Limb (tissue), 2 donors: ENCODE measurements at regions not wholly inside any gene's neighbourhood (a gene's known extent, or its start where the extent isn't known, plus 50 kb on each side); places are given as distances from the start of the nearest gene placed in this dataset.
"Not testable (repeated sequence)": the region's sequence is repeated elsewhere in the genome, so short reads cannot be mapped to it uniquely, and the experiment has no call there.

ENCODE experiments used
- DNase-seq, 2 donors: peaks; one replicate each; pipeline ENCODE4 v3.0.0-alpha.2; 2016; ENCODE audit errors: extremely low spot score in 2 of 2

- DNase-seq = no peak
Observed at GRCh38 chrX:81348388-81348787, 146.5 kb downstream of the SH3BGRL start.

- DNase-seq = no peak
Observed at GRCh38 chrX:81354954-81355353, 153.1 kb downstream of the SH3BGRL start.

GRCh38 chrX:81355436-81355835, 153.5 kb downstream of the SH3BGRL start:
- DNase-seq = no peak

DNA sequence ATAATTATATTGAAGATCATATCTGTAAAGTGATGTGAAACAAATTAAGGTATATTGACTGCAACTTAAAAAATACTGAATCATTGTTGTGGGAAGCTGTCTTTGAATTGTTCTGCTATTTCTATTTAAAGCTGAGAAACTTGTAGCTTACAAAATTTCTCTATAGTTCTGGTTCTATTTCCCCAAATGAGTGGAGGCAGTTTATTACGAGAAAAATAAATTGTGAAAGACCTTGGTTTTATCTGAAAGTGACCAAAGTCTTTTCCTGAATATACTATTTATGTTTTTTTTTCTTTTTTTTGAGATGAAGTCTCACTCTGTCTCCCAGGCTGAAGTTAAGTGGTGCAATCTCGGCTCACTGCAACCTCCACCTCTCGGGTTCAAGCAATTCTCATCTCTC, 165.4 kb downstream of the SH3BGRL start:
- DNase-seq = no peak

DNA sequence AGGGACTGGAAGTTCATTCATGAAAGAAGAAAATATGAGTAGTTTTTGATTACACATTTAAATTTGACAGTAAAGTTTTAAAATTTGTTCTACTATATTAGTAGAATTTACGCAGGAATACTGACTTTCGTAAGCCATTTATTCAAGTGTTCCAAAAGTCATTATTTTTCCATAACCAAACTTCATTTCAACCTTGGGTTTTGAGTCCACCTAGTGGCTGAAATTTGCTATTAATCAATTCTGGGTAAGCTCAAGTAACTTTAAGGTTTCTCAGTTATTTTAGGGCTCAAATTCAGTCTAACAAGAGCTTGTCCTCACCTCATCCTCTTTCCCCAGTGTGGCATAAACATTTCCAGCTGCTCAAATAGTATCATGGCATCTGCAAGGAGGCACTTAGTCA, 175.4 kb downstream of the SH3BGRL start:
- peak in 1 of 2 donors; percentile 10 for DNase-seq

- DNase-seq = no peak
Observed at GRCh38 chrX:81378560-81378959, 176.7 kb downstream of the SH3BGRL start.

DNA sequence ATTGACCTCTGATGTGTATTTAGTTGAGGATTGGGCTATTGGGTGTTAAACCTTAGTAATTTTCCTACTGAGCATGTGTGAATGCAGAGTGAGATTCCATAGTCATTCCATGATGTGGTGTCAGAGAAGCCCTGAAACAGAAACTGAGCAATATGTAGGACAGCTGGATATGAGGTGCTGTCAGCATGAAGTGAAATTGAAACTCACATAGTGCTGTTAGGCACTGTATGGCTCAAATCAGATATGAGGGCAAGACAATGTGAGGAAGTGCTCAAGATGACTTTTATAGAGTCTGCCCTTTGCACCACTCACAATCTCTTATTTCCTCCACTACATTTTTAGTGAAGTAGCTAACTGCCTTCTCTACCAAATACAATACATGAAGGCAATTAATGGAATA, 188.3 kb downstream of the SH3BGRL start:
- no peak for DNase-seq

GRCh38 chrX:81392396-81392795, 190.5 kb downstream of the SH3BGRL start:
- DNase-seq = no peak

DNA sequence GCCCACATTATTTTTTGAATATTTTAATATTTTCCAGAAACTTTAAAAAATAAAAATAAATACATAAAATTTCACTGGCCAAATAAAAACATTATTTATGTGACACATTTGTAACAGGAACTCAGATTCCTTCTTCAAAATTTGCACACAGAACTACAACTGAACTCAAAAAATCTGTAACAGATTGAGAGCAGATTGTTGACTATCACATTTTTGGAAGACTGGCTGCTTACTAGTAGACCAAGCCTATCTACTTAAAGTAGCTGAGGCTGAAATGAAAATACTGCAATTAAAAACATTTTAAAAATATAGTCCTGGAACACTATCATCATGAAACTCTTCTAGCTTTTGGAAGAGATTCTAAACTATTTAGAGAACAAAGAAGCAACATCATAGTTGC, 203.9 kb downstream of the SH3BGRL start:
- DNase-seq = no peak

GRCh38 chrX:81411517-81411916, 209.6 kb downstream of the SH3BGRL start:
- DNase-seq = no peak

GRCh38 chrX:81412428-81412827, 210.5 kb downstream of the SH3BGRL start:
- DNase-seq = no peak

- not testable (repeated sequence) for DNase-seq
Observed at GRCh38 chrX:81412857-81413256, 211.0 kb downstream of the SH3BGRL start.

DNA sequence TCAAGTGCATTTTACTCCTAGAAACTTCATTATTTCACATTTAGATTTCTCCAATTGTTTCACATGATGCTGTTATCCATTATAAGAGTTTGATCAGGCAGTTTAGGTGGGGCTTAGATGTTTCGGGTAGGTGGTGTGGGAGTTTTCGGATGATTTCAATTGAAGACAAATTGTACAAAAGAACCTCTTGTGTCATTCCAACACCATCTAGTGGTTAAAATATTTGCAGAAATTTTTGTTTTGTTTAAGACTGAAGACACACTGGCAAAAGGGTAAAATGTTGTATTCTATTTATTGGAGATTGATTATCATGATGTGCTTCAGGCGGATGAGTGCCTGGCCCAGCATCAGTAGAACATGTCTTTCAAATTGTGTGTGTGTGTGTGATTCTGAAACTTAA, 212.7 kb downstream of the SH3BGRL start:
- DNase-seq = no peak
